H1 (cell line): ENCODE measurements at regions not wholly inside any gene's neighbourhood (a gene's known extent, or its start where the extent isn't known, plus 50 kb on each side); places are given as distances from the start of the nearest gene placed in this dataset.

Experiments used
- CTCF ChIA-PET: fragments of 300-600 bp; sonication (Branson Sonifier 250); formaldehyde crosslinking; loops from one replicate; lab custom pipeline; 2021; ENCODE audit not compliant: partially characterized antibody; lab: Charles Lee
- POLR2A ChIA-PET: fragments of 300-600 bp; sonication (Branson Sonifier 250); formaldehyde crosslinking; loops from one replicate; lab custom pipeline; 2021; ENCODE audit warnings: inconsistent platforms; ENCODE audit not compliant: partially characterized antibody; lab: Charles Lee
- DNase-seq, 2 experiments: peaks; one replicate each; pipeline versions ENCODE4 v3.0.0 to v3.0.0-alpha.2; 2010 to 2022; ENCODE audit warnings: low spot score in 2 of 2, low read depth in 1 of 2, mixed read lengths in 1 of 2
- FAIRE-seq: peaks from 2 replicates; lab custom pipeline; 2011; peaks lifted over from hg19 to GRCh38; lab: Jason Lieb, UNC
- H2AFZ ChIP-seq: 2 replicates; pipeline ENCODE4 v1.8.1; 2012; ENCODE audit warnings: low read length, inconsistent platforms
- H2AK5ac ChIP-seq: 2 replicates; pipeline ENCODE4 v1.6.1; 2013; ENCODE audit warnings: low read depth, low read length
- H2BK120ac ChIP-seq: replicated peaks from 2 replicates; pipeline ENCODE3; 2013; ENCODE audit warnings: low read depth, low read length, inconsistent platforms
- H2BK12ac ChIP-seq: 2 replicates; pipeline ENCODE4 v1.6.1; 2013; ENCODE audit warnings: low read depth, low read length
- H2BK15ac ChIP-seq: 2 replicates; pipeline ENCODE4 v1.6.1; 2013; ENCODE audit warnings: low read length
- H2BK20ac ChIP-seq: 2 replicates; pipeline ENCODE4 v1.6.1; 2013; ENCODE audit warnings: low read length
- H2BK5ac ChIP-seq: 2 replicates; pipeline ENCODE4 v1.6.1; 2013; ENCODE audit warnings: low read depth, low read length
- H3K14ac ChIP-seq: 2 replicates; pipeline ENCODE4 v1.6.1; 2013; ENCODE audit warnings: inconsistent platforms; ENCODE audit not compliant: insufficient read length
- H3K18ac ChIP-seq: 2 replicates; pipeline ENCODE4 v1.6.1; 2013; ENCODE audit warnings: low read length; ENCODE audit errors: extremely low read depth
- H3K23ac ChIP-seq: 2 replicates; pipeline ENCODE4 v1.6.1; 2013; ENCODE audit warnings: inconsistent platforms; ENCODE audit not compliant: insufficient read length
- H3K23me2 ChIP-seq: 2 replicates; pipeline ENCODE4 v1.6.1; 2013; ENCODE audit warnings: low read depth, low read length
- H3K27ac ChIP-seq: 2 replicates; pipeline ENCODE4 v1.6.1; 2011; ENCODE audit warnings: low read depth, low read length, inconsistent platforms
- H3K27me3 ChIP-seq, 4 experiments: replicated peaks in 1 of 4; 1 replicate in 1 of 4; 2 replicates in 3 of 4; pipeline versions ENCODE4 v1.6.1 to v1.8.1; 2011 to 2013; ENCODE audit warnings: low read length in 3 of 4, mild to moderate bottlenecking in 3 of 4, inconsistent platforms in 2 of 4, mixed read lengths in 2 of 4, moderate library complexity in 1 of 4; ENCODE audit not compliant: control insufficient read depth in 3 of 4, insufficient read depth in 3 of 4; ENCODE audit errors: extremely low read depth in 1 of 4
- H3K36me3 ChIP-seq, 4 experiments: 2 replicates each; pipeline versions ENCODE4 v1.6.1 to v1.8.1; 2011 to 2013; ENCODE audit warnings: mild to moderate bottlenecking in 4 of 4, low read length in 3 of 4, moderate library complexity in 2 of 4, control low read depth in 1 of 4, inconsistent platforms in 1 of 4; ENCODE audit not compliant: insufficient read depth in 4 of 4, control insufficient read depth in 2 of 4
- H3K4ac ChIP-seq: replicated peaks from 2 replicates; pipeline ENCODE3; 2013; ENCODE audit warnings: low read length, low read depth, mixed read lengths, inconsistent platforms; ENCODE audit not compliant: insufficient read length
- H3K4me1 ChIP-seq, 4 experiments: replicated peaks in 1 of 4; 1 replicate in 1 of 4; 2 replicates in 3 of 4; pipeline versions ENCODE4 v1.6.1 to v1.8.1; 2011 to 2013; ENCODE audit warnings: low read length in 3 of 4, inconsistent platforms in 2 of 4, mixed read lengths in 1 of 4; ENCODE audit not compliant: insufficient read depth in 4 of 4, control insufficient read depth in 3 of 4
- H3K4me2 ChIP-seq, 2 experiments: 2 replicates each; pipeline versions ENCODE4 v1.6.1 to v1.8.1; 2011 to 2013; ENCODE audit warnings: low read depth in 2 of 2, low read length in 2 of 2, control low read depth in 1 of 2, inconsistent platforms in 1 of 2, mild to moderate bottlenecking in 1 of 2; ENCODE audit not compliant: insufficient read depth in 1 of 2
- H3K4me3 ChIP-seq, 4 experiments: fragments of 200-600, 300-600 bp in 1 of 4; sonication (generic), shearing (Covaris generic), sonication (Bioruptor Twin) in 1 of 4; 2 replicates each; pipeline versions ENCODE4 v1.5.1 to v1.8.1; 2011 to 2016; ENCODE audit warnings: low read length in 4 of 4, low read depth in 3 of 4, control low read depth in 2 of 4, inconsistent platforms in 2 of 4, mild to moderate bottlenecking in 2 of 4, mixed read lengths in 1 of 4, moderate library complexity in 1 of 4; ENCODE audit not compliant: insufficient read depth in 2 of 4; ENCODE audit errors: extremely low read depth in 1 of 4
- H3K56ac ChIP-seq: replicated peaks from 2 replicates; pipeline ENCODE3; 2013; ENCODE audit warnings: low read depth, mild to moderate bottlenecking, mixed read lengths, low read length, inconsistent platforms; ENCODE audit not compliant: insufficient read length
- H3K79me1 ChIP-seq: 2 replicates; pipeline ENCODE4 v1.6.1; 2013; ENCODE audit warnings: low read depth, low read length, control low read depth
- H3K79me2 ChIP-seq, 2 experiments: 2 replicates each; pipeline versions ENCODE4 v1.6.1 to v1.8.1; 2012 to 2013; ENCODE audit warnings: low read length in 2 of 2, mild to moderate bottlenecking in 2 of 2, inconsistent platforms in 1 of 2; ENCODE audit not compliant: insufficient read depth in 2 of 2, control insufficient read depth in 1 of 2
- H3K9ac ChIP-seq, 4 experiments: replicated peaks in 1 of 4; 1 replicate in 1 of 4; 2 replicates in 3 of 4; pipeline versions ENCODE4 v1.6.1 to v1.8.1; 2011 to 2013; ENCODE audit warnings: low read depth in 3 of 4, low read length in 3 of 4, control low read depth in 2 of 4, mild to moderate bottlenecking in 2 of 4, moderate library complexity in 2 of 4, inconsistent platforms in 1 of 4; ENCODE audit errors: extremely low read depth in 1 of 4
- H3K9me3 ChIP-seq, 2 experiments: 2 replicates each; pipeline versions ENCODE4 v1.6.1 to v1.8.1; 2012 to 2013; ENCODE audit warnings: mild to moderate bottlenecking in 2 of 2, moderate library complexity in 2 of 2, control low read depth in 1 of 2, inconsistent platforms in 1 of 2, low read depth in 1 of 2, low read length in 1 of 2, mixed read lengths in 1 of 2; ENCODE audit not compliant: insufficient read depth in 2 of 2
- H4K20me1 ChIP-seq, 2 experiments: replicated peaks in 1 of 2; 2 replicates each; pipeline versions ENCODE3 to v1.8.1; 2011 to 2013; ENCODE audit warnings: inconsistent platforms in 2 of 2, low read length in 2 of 2, mild to moderate bottlenecking in 1 of 2; ENCODE audit not compliant: insufficient read depth in 2 of 2, control insufficient read depth in 1 of 2
- H4K5ac ChIP-seq: 2 replicates; pipeline ENCODE4 v1.6.1; 2013; ENCODE audit warnings: low read length, low read depth, mixed read lengths, inconsistent platforms; ENCODE audit not compliant: insufficient read length
- H4K8ac ChIP-seq: 2 replicates; pipeline ENCODE4 v1.8.0; 2013; ENCODE audit warnings: mild to moderate bottlenecking, moderate library complexity, low read length, inconsistent platforms; ENCODE audit not compliant: insufficient read depth; ENCODE audit errors: extremely low read depth
- H4K91ac ChIP-seq: replicated peaks from 2 replicates; pipeline ENCODE3; 2013; ENCODE audit warnings: low read length, mixed read lengths, inconsistent platforms; ENCODE audit not compliant: insufficient read length
- ATF3 ChIP-seq: IDR thresholded peaks from 2 replicates; pipeline ENCODE4 v1.6.1; 2011; ENCODE audit warnings: low read depth, mild to moderate bottlenecking, low read length; ENCODE audit not compliant: insufficient read depth
- CREB1 ChIP-seq: IDR thresholded peaks from 2 replicates; pipeline ENCODE4 v1.6.1; 2012; ENCODE audit warnings: inconsistent platforms
- CTBP2 ChIP-seq: IDR thresholded peaks from 2 replicates; pipeline ENCODE4 v1.7.0; 2011; ENCODE audit warnings: borderline replicate concordance, mild to moderate bottlenecking, moderate library complexity, mixed read lengths, low read length; ENCODE audit not compliant: insufficient read depth, insufficient read length
- FOSL1 ChIP-seq: IDR thresholded peaks from 2 replicates; pipeline ENCODE4 v1.6.1; 2011; ENCODE audit warnings: mild to moderate bottlenecking, low read depth, low read length, moderate library complexity; ENCODE audit not compliant: insufficient read depth
- KDM5A ChIP-seq: fragments of 200-600 bp; IDR thresholded peaks from 2 replicates; pipeline ENCODE4 v1.7.1; 2012; ENCODE audit warnings: mild to moderate bottlenecking, low read length, inconsistent platforms, mixed read lengths
- RFX5 ChIP-seq: IDR thresholded peaks from 2 replicates; pipeline ENCODE4 v1.6.1; 2011; ENCODE audit warnings: low read depth, low read length, improper control_type of control experiment, borderline replicate concordance
- RNF2 ChIP-seq: fragments of 200-900, 300-1000 bp; sonication (generic); IDR thresholded peaks from 2 replicates; pipeline ENCODE4 v1.7.1; 2016; ENCODE audit warnings: borderline replicate concordance, low read depth, mild to moderate bottlenecking, antibody characterized with exemption, low read length; ENCODE audit not compliant: poor library complexity, severe bottlenecking; ENCODE audit errors: missing control alignments
- RXRA ChIP-seq: IDR thresholded peaks from 2 replicates; pipeline ENCODE4 v1.6.1; 2011; ENCODE audit warnings: low read depth, mild to moderate bottlenecking, low read length, moderate library complexity; ENCODE audit not compliant: insufficient read depth
- SP4 ChIP-seq: IDR thresholded peaks from 2 replicates; pipeline ENCODE4 v1.6.1; 2012; ENCODE audit warnings: low read length, inconsistent platforms
- WGBS, 2 experiments: shearing (Covaris generic) in 1 of 2; methylation state at CpG; one replicate each; pipeline versions ENCODE4 v1.1.6 to v1.1.7; 2013 to 2015; ENCODE audit warnings: low lambda C conversion rate in 2 of 2, mixed read lengths in 2 of 2, inconsistent platforms in 1 of 2, low coverage in 1 of 2, missing lambda C conversion rate in 1 of 2; ENCODE audit not compliant: insufficient replicate concordance in 2 of 2, insufficient coverage in 1 of 2, insufficient read length in 1 of 2; ENCODE audit errors: extremely low coverage in 1 of 2, missing lambda C conversion rate in 1 of 2; 5-methylcytosine and 5-hydroxymethylcytosine counted together

GRCh38 chr3:145780301-145780700, 380.7 kb downstream of the PLOD2 start:
- H3K23ac ChIP-seq, result no peak overlapping the region
- H3K27ac ChIP-seq, result no peak overlapping the region
- no peak overlapping the region for H4K5ac ChIP-seq
- no peak overlapping the region for H3K4me2 ChIP-seq
- no peak overlapping the region for H3K14ac ChIP-seq
- H4K8ac ChIP-seq, result no peak overlapping the region
- H2AK5ac ChIP-seq, result no peak overlapping the region
- no peak overlapping the region for H2BK12ac ChIP-seq
- ChIA-PET CTCF (interaction anchor here (0.6 to 1.5 kb wide), 5 partner anchors 27 to 546 kb away, joined by 3 to 6 read pairs (median 3); no protein-coding TSS in a partner anchor), POLR2A (no interaction called here)
- H3K4me3 ChIP-seq, result no peak overlapping the region
- no peaks in the 10 kb centered on the region for H3K79me1 ChIP-seq
- TF ChIP-seq SP4 (no peak), CREB1 (no peak), FOSL1 (no peak), RNF2 (no peak), RFX5 (no peak), ATF3 (no peak), RXRA (no peak), CTBP2 (no peak), KDM5A (no peak)
- H2BK120ac ChIP-seq, result no peak overlapping the region
- H2BK15ac ChIP-seq, result no peak overlapping the region
- H3K56ac ChIP-seq, result no peak overlapping the region
- no peaks in the 10 kb centered on the region for H3K23me2 ChIP-seq
- H2BK20ac ChIP-seq, result no peak overlapping the region
- no peak for DNase-seq
- H3K27me3 ChIP-seq, result no peaks in the 10 kb centered on the region
- H3K9me3 ChIP-seq, result no peaks in the 10 kb centered on the region
- H3K36me3 ChIP-seq, result no peaks in the 10 kb centered on the region
- no peak for FAIRE-seq
- no peak overlapping the region for H2BK5ac ChIP-seq
- H2AFZ ChIP-seq, result no peak overlapping the region; the same call in 1 of the 2 replicates
- H3K4me1 ChIP-seq, result no peaks in the 10 kb centered on the region
- no peak overlapping the region for H4K91ac ChIP-seq
- no peaks in the 10 kb centered on the region for H3K79me2 ChIP-seq
- WGBS, 2 experiments, result 95% methylated on average over 4 of the region's 4 CpGs; no CpG with 5 or more reads in 1 of the 2 experiments
- H3K18ac ChIP-seq, result no peak overlapping the region
- no peak overlapping the region for H3K9ac ChIP-seq
- no peaks in the 10 kb centered on the region for H4K20me1 ChIP-seq
- H3K4ac ChIP-seq, result no peak overlapping the region
